ENCODE measurements at regions not wholly inside any gene's neighbourhood (a gene's known extent, or its start where the extent isn't known, plus 50 kb on each side); places are given as distances from the start of the nearest gene placed in this dataset.

DNA sequence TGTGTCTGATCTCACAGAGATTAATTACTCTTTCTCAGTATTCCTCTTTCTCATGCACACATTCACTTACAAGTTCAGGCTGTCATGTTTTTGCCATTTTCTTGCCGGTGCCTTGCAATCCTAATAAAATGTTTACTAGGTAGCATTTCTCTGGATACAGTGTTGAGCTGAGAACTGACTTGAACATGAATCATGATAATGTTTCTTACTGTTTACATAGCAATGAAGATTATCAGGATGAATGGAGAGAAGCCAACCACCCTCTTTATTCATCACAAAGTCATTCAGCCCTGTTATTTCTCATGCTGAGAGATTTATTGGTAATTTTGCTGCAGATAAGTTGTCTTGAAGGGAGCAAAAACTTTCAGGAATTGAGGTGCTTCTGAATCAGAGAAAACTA lies 185.5 kb upstream of the ECI2 start:
- Histone ChIP-seq H2AFZ (ENCODE audit: low read depth, low read length) (no peak overlapping the region), H3K4me1 (ENCODE audit: control insufficient read depth, extremely low read depth, insufficient read depth, low read length) (peaks cover 30% of the 10 kb centered on the region)
- FAIRE-seq, result peak; percentile 63

More for the DNA sequence above, 185.5 kb upstream of the ECI2 start:
- Histone ChIP-seq H3K36me3 (ENCODE audit: control insufficient read depth in 2 of 2, extremely low read depth in 1 of 2, insufficient read depth in 2 of 2, low read length in 2 of 2) (no peaks in the 10 kb centered on the region), H3K9me1 (replicated peaks; ENCODE audit: control insufficient read depth, extremely low read depth, insufficient read depth, low read length) (no peaks in the 10 kb centered on the region), H4K20me1 (replicated peaks; ENCODE audit: control insufficient read depth, extremely low read depth, insufficient read depth, low read length) (no peaks in the 10 kb centered on the region), H3K9me3 (replicated peaks; ENCODE audit: control insufficient read depth, insufficient read depth, low read length) (no peaks in the 10 kb centered on the region), H3K9ac (replicated peaks; ENCODE audit: extremely low read depth, insufficient read depth, low read length) (peak overlapping the region; percentile 29), H3K79me2 (ENCODE audit: control insufficient read depth, insufficient read depth, low read length) (no peaks in the 10 kb centered on the region), H3K27ac (ENCODE audit: insufficient read depth, low read depth, low read length) (peak overlapping the region; percentile 38), H3K27me3 (ENCODE audit: control insufficient read depth in 2 of 2, insufficient read depth in 2 of 2, low read length in 2 of 2) (no peaks in the 10 kb centered on the region), H3K4me3 (replicated peaks in 1 of 3; ENCODE audit: insufficient read depth in 1 of 3, low read depth in 1 of 3, low read length in 3 of 3) (no peak overlapping the region), H3K4me2 (ENCODE audit: insufficient read depth, low read length) (no peak overlapping the region)
- CTCF ChIA-PET, result interaction anchor here (0.6 kb wide), 1 partner anchor 419 kb away, joined by 3 read pairs; no protein-coding TSS in a partner anchor
- no TSS peak for BruUV-seq (replicated peaks)
- dilution Hi-C loops (cut with MboI; ENCODE audit: extremely low pct_ligation_motif_present, low sequenced_read_pairs), result no loop called here
- POLR2A ChIA-PET, result no interaction called here
- intact Hi-C loops (cut with micrococcal nuclease), result loop anchor here (1.0 to 2.0 kb wide), 4 partner anchors 30 to 289 kb away; no protein-coding TSS in a partner anchor
- no peak for TF ChIP-seq POLR2AphosphoS5 (IDR thresholded peaks at IDR 0.05; ENCODE audit: insufficient read depth, low read depth, low read length)
- peak; percentile 38 for TF ChIP-seq FOS (IDR thresholded peaks at IDR 0.05; ENCODE audit: borderline replicate concordance, insufficient read depth, low read length)
- TF ChIP-seq, protein P1, sequence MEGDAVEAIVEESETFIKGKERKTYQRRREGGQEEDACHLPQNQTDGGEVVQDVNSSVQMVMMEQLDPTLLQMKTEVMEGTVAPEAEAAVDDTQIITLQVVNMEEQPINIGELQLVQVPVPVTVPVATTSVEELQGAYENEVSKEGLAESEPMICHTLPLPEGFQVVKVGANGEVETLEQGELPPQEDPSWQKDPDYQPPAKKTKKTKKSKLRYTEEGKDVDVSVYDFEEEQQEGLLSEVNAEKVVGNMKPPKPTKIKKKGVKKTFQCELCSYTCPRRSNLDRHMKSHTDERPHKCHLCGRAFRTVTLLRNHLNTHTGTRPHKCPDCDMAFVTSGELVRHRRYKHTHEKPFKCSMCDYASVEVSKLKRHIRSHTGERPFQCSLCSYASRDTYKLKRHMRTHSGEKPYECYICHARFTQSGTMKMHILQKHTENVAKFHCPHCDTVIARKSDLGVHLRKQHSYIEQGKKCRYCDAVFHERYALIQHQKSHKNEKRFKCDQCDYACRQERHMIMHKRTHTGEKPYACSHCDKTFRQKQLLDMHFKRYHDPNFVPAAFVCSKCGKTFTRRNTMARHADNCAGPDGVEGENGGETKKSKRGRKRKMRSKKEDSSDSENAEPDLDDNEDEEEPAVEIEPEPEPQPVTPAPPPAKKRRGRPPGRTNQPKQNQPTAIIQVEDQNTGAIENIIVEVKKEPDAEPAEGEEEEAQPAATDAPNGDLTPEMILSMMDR (IDR thresholded peaks at IDR 0.05; ENCODE audit: extremely low read depth in 1 of 2, insufficient read depth in 1 of 2, low read depth in 1 of 2, low read length in 2 of 2), result no peak
- no peak for TF ChIP-seq EZH2 (IDR thresholded peaks at IDR 0.05; ENCODE audit: borderline replicate concordance, low read depth, low read length, severe bottlenecking)
- peak; percentile 58 for TF ChIP-seq GATA2 (IDR thresholded peaks at IDR 0.05; ENCODE audit: insufficient read depth, insufficient read length, low read depth, low read length)
- TF ChIP-seq, protein P2, sequence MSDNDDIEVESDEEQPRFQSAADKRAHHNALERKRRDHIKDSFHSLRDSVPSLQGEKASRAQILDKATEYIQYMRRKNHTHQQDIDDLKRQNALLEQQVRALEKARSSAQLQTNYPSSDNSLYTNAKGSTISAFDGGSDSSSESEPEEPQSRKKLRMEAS (IDR thresholded peaks at IDR 0.05; ENCODE audit: insufficient read depth, insufficient read length), result no peak
- peak; percentile 39 for TF ChIP-seq JUN (IDR thresholded peaks at IDR 0.05; ENCODE audit: borderline replicate concordance, insufficient read depth, insufficient read length, low read depth)
- TF ChIP-seq POLR2A (IDR thresholded peaks at IDR 0.05; ENCODE audit: low read depth, low read length), result no peak
- no peak for TF ChIP-seq MYC (IDR thresholded peaks at IDR 0.05; ENCODE audit: low read depth, low read length)
- peak; percentile 90 for DNase-seq (ENCODE audit: low read depth, low spot score)
